Fibroblast of skin of scalp (primary cell): ENCODE measurements at regions not wholly inside any gene's neighbourhood (a gene's known extent, or its start where the extent isn't known, plus 50 kb on each side); places are given as distances from the start of the nearest gene placed in this dataset.
"Not testable (repeated sequence)": the region's sequence is repeated elsewhere in the genome, so short reads cannot be mapped to it uniquely, and the experiment has no call there.

Experiments used
- DNase-seq: peaks from one replicate; pipeline ENCODE4 v3.0.0-alpha.2; 2013

- no peak for DNase-seq
These were observed 61.1 kb upstream of the SEM1 start for GRCh38 chr7:96770758-96771157.

- no peak for DNase-seq
These were observed 62.6 kb upstream of the SEM1 start for GRCh38 chr7:96772139-96772694.

- no peak for DNase-seq
These were observed 63.8 kb upstream of the SEM1 start for GRCh38 chr7:96773483-96773882.

- no peak for DNase-seq
These were observed 64.7 kb upstream of the SEM1 start for GRCh38 chr7:96774358-96774757.

- DNase-seq, result no peak
These were observed 65.4 kb upstream of the SEM1 start for GRCh38 chr7:96775046-96775445.

- no peak for DNase-seq
These were observed 68.6 kb upstream of the SEM1 start for GRCh38 chr7:96778263-96778662.

GRCh38 chr7:96781919-96782318 is 72.3 kb upstream of the SEM1 start:
- DNase-seq, result no peak

- not testable (repeated sequence) for DNase-seq
These were observed 73.1 kb upstream of the SEM1 start for GRCh38 chr7:96782686-96783298.

- no peak for DNase-seq
These were observed 75.0 kb upstream of the SEM1 start for GRCh38 chr7:96784597-96784996.

- DNase-seq, result no peak
These were observed 76.8 kb upstream of the SEM1 start for GRCh38 chr7:96786261-96786997.

GRCh38 chr7:96786998-96787395 is 77.4 kb upstream of the SEM1 start:
- no peak for DNase-seq

GRCh38 chr7:96789914-96790313 is 80.3 kb upstream of the SEM1 start:
- DNase-seq, result no peak

GRCh38 chr7:96792115-96792514 is 82.5 kb upstream of the SEM1 start:
- no peak for DNase-seq

- no peak for DNase-seq
These were observed 84.4 kb upstream of the SEM1 start for GRCh38 chr7:96794063-96794462.

GRCh38 chr7:96800122-96800521 is 90.5 kb upstream of the SEM1 start:
- no peak for DNase-seq

GRCh38 chr7:96800824-96801223 is 91.2 kb upstream of the SEM1 start:
- DNase-seq, result no peak

- no peak for DNase-seq
These were observed 109.6 kb upstream of the SEM1 start for GRCh38 chr7:96819111-96819700.

GRCh38 chr7:96821131-96821530 is 111.5 kb upstream of the SEM1 start:
- DNase-seq, result not testable (repeated sequence)

- no peak for DNase-seq
These were observed 113.2 kb upstream of the SEM1 start for GRCh38 chr7:96822824-96823223.

- peak; percentile 19 for DNase-seq
These were observed 113.6 kb upstream of the SEM1 start for GRCh38 chr7:96823274-96823673.

- no peak for DNase-seq
These were observed 115.0 kb upstream of the SEM1 start for GRCh38 chr7:96824686-96825085.

- DNase-seq, result no peak
These were observed 115.6 kb upstream of the SEM1 start for GRCh38 chr7:96825285-96825684.

- no peak for DNase-seq
These were observed 116.4 kb upstream of the SEM1 start for GRCh38 chr7:96826089-96826488.

- DNase-seq, result no peak
These were observed 118.1 kb upstream of the SEM1 start for GRCh38 chr7:96827701-96828100.
